ENCODE measurements at regions not wholly inside any gene's neighbourhood (a gene's known extent, or its start where the extent isn't known, plus 50 kb on each side); places are given as distances from the start of the nearest gene placed in this dataset.

DNA sequence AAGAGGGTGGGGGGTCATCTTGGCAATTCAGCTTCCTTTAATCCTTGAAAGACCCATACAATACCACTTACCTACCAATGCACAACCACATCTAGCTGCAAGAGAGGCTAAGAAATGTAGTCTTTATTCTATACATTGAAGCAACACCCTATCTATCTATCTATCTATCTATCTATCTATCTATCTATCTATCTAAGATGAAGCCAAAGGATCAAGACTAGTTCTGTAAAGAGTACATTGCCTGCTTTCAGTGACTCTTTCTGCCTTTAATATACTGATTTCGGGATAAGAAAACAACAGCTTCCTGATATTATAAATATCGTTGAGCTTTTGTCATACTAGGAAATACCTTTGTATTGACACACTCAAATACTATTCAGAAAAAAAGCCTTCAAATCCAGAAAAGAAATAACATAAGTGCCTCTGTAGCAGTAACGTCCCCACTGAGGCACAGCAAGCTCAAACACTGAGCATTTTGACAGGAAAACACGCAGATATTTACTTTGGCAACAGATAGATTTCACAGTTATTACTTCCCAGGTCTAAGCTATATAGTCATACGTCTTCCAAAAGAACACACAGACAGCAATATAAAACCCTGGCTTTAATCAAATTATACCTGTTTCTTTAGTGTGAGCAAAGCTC, 139.4 kb upstream of the SERTAD2 start:
- H3K4me3 ChIP-seq: no peak overlapping the region
- ATAC-seq: no peak
- 52 to 59% (median 55%) methylated on average over 5 of the region's 5 CpGs for WGBS, 4 donors
- peaks cover 0 to 12% (median 0%) of the 10 kb centered on the region in 12 donors for H3K4me1 ChIP-seq
- no peaks in the 10 kb centered on the region for H3K9me3 ChIP-seq
- H3K27ac ChIP-seq: no peak overlapping the region
- H3K27me3 ChIP-seq: peaks cover 0 to 13% (median 0%) of the 10 kb centered on the region in 9 donors
- intact Hi-C loops (cut with DNase I): no loop called here
- no peak for DNase-seq
- no peak for TF ChIP-seq POLR2A (IDR thresholded peaks at IDR 0.05)
- TF ChIP-seq, protein P1, sequence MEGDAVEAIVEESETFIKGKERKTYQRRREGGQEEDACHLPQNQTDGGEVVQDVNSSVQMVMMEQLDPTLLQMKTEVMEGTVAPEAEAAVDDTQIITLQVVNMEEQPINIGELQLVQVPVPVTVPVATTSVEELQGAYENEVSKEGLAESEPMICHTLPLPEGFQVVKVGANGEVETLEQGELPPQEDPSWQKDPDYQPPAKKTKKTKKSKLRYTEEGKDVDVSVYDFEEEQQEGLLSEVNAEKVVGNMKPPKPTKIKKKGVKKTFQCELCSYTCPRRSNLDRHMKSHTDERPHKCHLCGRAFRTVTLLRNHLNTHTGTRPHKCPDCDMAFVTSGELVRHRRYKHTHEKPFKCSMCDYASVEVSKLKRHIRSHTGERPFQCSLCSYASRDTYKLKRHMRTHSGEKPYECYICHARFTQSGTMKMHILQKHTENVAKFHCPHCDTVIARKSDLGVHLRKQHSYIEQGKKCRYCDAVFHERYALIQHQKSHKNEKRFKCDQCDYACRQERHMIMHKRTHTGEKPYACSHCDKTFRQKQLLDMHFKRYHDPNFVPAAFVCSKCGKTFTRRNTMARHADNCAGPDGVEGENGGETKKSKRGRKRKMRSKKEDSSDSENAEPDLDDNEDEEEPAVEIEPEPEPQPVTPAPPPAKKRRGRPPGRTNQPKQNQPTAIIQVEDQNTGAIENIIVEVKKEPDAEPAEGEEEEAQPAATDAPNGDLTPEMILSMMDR (IDR thresholded peaks at IDR 0.05): no peak
- H3K36me3 ChIP-seq: no peaks in the 10 kb centered on the region

DNA sequence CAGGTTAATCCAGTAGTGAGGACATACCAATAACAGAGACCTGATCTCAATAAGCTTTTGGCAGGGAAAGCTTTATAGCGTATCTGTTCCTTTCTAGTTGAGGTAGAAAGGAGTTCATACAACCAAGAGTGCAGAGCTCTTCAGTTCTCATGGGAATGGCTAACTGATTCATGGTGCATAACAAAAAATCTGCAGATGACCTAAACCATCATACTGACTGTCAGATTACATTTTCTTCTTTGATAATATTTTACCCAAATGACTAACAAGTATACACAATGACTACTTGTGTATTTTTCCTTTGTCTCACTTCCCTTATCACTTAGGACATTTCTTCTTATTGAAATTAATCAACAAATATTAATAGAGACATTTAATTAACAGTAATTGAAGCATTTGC, 140.0 kb upstream of the SERTAD2 start:
- TF ChIP-seq POLR2A (IDR thresholded peaks at IDR 0.05): no peak
- TF ChIP-seq, protein P1 (IDR thresholded peaks at IDR 0.05): no peak
- Histone ChIP-seq H3K4me3 (no peak overlapping the region), H3K4me1 (peaks cover 0 to 12% (median 0%) of the 10 kb centered on the region in 12 donors), H3K27ac (no peak overlapping the region), H3K27me3 (peaks cover 0 to 13% (median 0%) of the 10 kb centered on the region in 9 donors), H3K9me3 (no peaks in the 10 kb centered on the region), H3K36me3 (no peaks in the 10 kb centered on the region)
- intact Hi-C loops (cut with DNase I): no loop called here
- no peak for DNase-seq
- 65 to 87% (median 85%) methylated on average over 1 of the region's 1 CpG for WGBS, 4 donors
- no peak for ATAC-seq

DNA sequence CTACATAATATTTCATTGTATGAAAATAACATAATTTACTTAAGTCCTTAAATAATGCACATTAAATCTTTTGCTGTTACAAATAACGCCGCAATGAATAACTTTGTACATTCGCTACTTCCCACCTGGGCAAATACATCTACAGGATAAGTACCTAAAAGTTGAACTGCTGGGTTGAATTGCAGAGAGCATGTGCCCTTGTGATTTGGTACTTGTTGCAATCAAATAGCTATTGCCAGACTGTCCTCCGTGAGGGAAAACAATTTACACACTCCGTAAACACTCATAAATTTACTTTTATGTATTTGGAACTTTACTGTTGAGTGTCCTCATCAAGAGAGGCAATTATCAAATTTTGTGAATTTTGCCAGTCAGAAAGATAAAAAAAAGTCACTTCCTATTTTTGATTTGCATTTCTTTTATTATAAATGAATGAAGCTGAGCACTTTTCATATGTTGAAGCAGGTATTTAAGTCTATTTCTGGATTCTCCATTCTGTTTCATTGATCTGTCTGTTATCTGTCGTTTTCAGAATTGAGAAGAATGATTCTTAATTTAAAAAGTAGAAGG, 140.8 kb upstream of the SERTAD2 start:
- ATAC-seq (no peak), DNase-seq (no peak)
- Histone ChIP-seq H3K4me1 (peaks cover 0 to 12% (median 0%) of the 10 kb centered on the region in 12 donors), H3K27ac (no peak overlapping the region), H3K4me3 (no peak overlapping the region), H3K36me3 (no peaks in the 10 kb centered on the region), H3K27me3 (peaks cover 0 to 13% (median 0%) of the 10 kb centered on the region in 9 donors), H3K9me3 (no peaks in the 10 kb centered on the region)
- 83 to 91% (median 89%) methylated on average over 6 of the region's 6 CpGs for WGBS, 4 donors
- TF ChIP-seq, protein P1 (IDR thresholded peaks at IDR 0.05): no peak
- TF ChIP-seq POLR2A (IDR thresholded peaks at IDR 0.05): no peak
- intact Hi-C loops (cut with DNase I): no loop called here

DNA sequence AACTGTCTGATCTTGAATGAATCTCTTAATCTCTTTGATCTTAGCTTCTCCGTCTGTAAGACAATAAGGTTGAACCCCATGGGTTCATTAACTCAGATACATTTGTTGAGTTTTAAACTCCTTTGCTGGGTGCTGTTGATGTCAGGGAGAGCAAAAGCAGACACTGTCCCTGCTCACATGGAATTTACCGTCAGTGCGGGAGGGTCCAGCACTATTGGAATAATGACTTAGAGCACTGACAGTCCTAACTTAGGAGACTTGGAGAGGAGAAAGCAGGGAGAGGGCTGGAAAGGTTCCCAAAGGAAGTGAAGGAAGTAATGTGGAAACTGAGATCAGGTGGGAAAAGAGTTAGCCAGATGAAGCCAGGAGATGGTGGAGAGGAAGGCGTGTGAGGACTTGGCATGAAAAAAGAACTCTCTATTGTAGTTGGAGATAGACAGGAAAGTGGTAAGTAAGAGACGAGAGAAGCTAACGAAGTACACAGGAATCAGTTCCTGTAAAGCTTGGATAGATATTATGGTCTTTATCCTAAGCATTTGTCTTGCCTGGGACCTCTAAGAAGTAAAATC, 141.4 kb upstream of the SERTAD2 start:
- no peak for DNase-seq
- 36 to 46% (median 42%) methylated on average over 6 of the region's 6 CpGs for WGBS, 4 donors
- Histone ChIP-seq H3K4me3 (no peak overlapping the region), H3K4me1 (peaks cover 0 to 12% (median 0%) of the 10 kb centered on the region in 12 donors), H3K36me3 (no peaks in the 10 kb centered on the region), H3K27ac (no peak overlapping the region), H3K27me3 (peaks cover 0 to 13% (median 0%) of the 10 kb centered on the region in 9 donors), H3K9me3 (no peaks in the 10 kb centered on the region)
- TF ChIP-seq, protein P1 (IDR thresholded peaks at IDR 0.05): no peak
- TF ChIP-seq POLR2A (IDR thresholded peaks at IDR 0.05): no peak
- intact Hi-C loops (cut with DNase I): no loop called here
- peak in 2 of 4 donors; percentile 28 to 80 for ATAC-seq
